Naive thymus-derived CD8-positive, alpha-beta T cell (primary cell): ENCODE measurements at regions not wholly inside any gene's neighbourhood (a gene's known extent, or its start where the extent isn't known, plus 50 kb on each side); places are given as distances from the start of the nearest gene placed in this dataset.
A peak's percentile ranks its signal among the peaks of the same experiment; 100 is the strongest.

ENCODE experiments used
- ATAC-seq, 2 donors: fragments of 150-1000 bp; cut with Tn5 transposase in 1 of 2; sonication (Bioruptor Pico), chemical (Tn5 transposase) in 1 of 2; 1 replicate in 1 of 2; 2 replicates in 1 of 2; pipeline ENCODE4 v1.10.0; 2021; ENCODE audit warnings: mild to moderate bottlenecking in 2 of 2, moderate library complexity in 2 of 2
- POLR2A ChIA-PET: fragments of 350-600 bp; sonication (Branson Sonifier 250); formaldehyde crosslinking; loops from one replicate; lab custom pipeline; 2021; ENCODE audit warnings: antibody characterized with exemption; lab: Charles Lee
- DNase-seq, 10 donors: peaks; one replicate each; pipeline versions ENCODE4 v3.0.0 to v3.0.0-alpha.2; 2020 to 2022
- H3K27ac Mint-ChIP-seq, 10 donors: one replicate each; pipeline ENCODE4 v1.8.0; 2020 to 2022; ENCODE audit warnings: mild to moderate bottlenecking in 10 of 10, mixed read lengths in 10 of 10, moderate library complexity in 4 of 10, inconsistent platforms in 1 of 10
- H3K27me3 Mint-ChIP-seq, 5 donors: one replicate each; pipeline ENCODE4 v1.8.0; 2021 to 2022; ENCODE audit warnings: mixed read lengths in 5 of 5
- H3K36me3 Mint-ChIP-seq, 3 donors: one replicate each; pipeline ENCODE4 v1.8.0; 2020 to 2022; ENCODE audit warnings: mixed read lengths in 3 of 3, mild to moderate bottlenecking in 2 of 3, inconsistent platforms in 1 of 3
- H3K4me1 Mint-ChIP-seq, 4 donors: one replicate each; pipeline ENCODE4 v1.8.0; 2021 to 2022; ENCODE audit warnings: mixed read lengths in 4 of 4
- H3K4me3 Mint-ChIP-seq, 10 donors: one replicate each; pipeline ENCODE4 v1.8.0; 2020 to 2022; ENCODE audit warnings: mild to moderate bottlenecking in 10 of 10, mixed read lengths in 10 of 10, moderate library complexity in 6 of 10, inconsistent platforms in 1 of 10
- H3K9me3 Mint-ChIP-seq, 9 donors: one replicate each; pipeline ENCODE4 v1.8.0; 2020 to 2022; ENCODE audit warnings: mixed read lengths in 9 of 9, mild to moderate bottlenecking in 3 of 9, inconsistent platforms in 1 of 9, moderate library complexity in 1 of 9

DNA sequence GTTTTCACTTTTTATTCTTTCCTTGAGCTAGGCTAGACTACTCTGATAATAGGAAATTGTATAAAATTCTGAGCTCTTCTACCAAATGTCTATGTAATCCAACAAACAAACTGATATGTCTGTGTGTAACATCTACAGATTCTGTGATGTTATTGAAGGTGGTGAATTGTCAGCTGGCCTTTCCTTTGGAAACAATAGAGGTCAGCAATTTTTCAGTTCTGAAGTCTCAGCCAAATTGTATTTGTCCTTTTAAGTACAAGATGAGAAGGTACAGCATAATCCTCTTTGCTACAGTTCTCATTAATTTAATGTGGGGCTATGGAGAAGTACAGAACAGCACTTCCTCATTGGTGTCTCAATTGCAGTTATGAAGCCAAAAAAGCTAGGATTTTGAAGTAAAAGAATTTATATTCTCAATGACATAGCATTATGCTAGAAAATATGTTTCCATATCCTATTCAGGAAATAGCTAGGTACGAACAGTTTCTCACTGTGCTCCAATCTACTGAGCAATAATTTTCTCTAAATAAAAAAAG lies 198.0 kb downstream of the HINT1 start:
- POLR2A ChIA-PET: no interaction called here
- Mint-ChIP-seq H3K36me3 (peaks cover 0 to 8% (median 8%) of the 10 kb centered on the region in 3 donors), H3K4me1 (no peaks in the 10 kb centered on the region), H3K4me3 (no peak overlapping the region), H3K27ac (no peak overlapping the region), H3K27me3 (peaks cover 0 to 3% (median 2%) of the 10 kb centered on the region in 5 donors), H3K9me3 (peaks cover 0 to 12% (median 6%) of the 10 kb centered on the region in 9 donors)
- no peak for DNase-seq
- ATAC-seq: no peak

DNA sequence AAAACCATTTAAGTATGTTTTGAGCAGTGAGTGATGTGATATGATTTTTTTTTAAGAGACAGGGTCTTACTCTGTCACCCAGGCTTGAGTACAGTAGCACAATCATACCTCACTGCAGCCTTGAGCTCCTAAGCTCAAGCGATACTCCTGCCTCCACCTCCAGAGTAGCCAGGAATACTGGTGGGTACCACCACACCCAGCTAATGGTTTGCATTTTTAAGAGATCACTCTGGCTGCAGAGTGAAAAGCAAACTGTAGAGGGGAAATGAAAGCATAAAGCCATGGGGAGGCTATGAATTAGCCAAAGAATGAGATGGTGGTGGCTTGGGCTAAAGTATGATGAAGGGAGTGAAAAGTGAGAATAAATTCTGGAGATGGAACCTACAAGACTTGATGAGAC lies 199.1 kb downstream of the HINT1 start:
- Mint-ChIP-seq H3K27ac (peak overlapping the region in 1 of 10 donors; percentile 13), H3K36me3 (peaks cover 0 to 10% (median 8%) of the 10 kb centered on the region in 3 donors), H3K4me3 (no peak overlapping the region), H3K4me1 (no peaks in the 10 kb centered on the region), H3K27me3 (peaks cover 0 to 3% (median 2%) of the 10 kb centered on the region in 5 donors), H3K9me3 (peaks cover 0 to 11% (median 7%) of the 10 kb centered on the region in 9 donors)
- no peak for ATAC-seq
- DNase-seq: no peak
- POLR2A ChIA-PET: no interaction called here

DNA sequence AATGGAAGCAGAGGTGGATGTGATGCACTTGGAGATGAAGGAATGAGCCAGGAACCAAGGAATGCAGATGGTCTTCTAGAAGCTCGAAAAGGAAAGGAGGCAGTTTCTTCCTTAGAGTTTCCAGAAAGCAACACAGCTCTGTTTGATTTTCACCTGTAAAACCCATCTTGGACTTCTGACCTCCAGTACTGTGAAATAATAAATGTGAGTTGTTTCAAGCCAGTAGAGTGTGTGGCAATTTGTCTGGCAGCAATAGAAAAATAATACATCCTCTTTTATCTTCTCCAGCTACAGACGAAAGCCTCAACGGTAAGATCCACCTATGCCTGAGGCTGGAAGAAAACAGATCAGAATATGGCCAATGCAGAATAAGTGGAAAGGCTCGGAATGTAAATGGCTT lies 199.7 kb downstream of the HINT1 start:
- Mint-ChIP-seq H3K36me3 (peaks cover 0 to 10% (median 8%) of the 10 kb centered on the region in 3 donors), H3K4me1 (no peaks in the 10 kb centered on the region), H3K27ac (no peak overlapping the region), H3K4me3 (no peak overlapping the region), H3K27me3 (peaks cover 0 to 3% (median 2%) of the 10 kb centered on the region in 5 donors), H3K9me3 (peaks cover 0 to 13% (median 7%) of the 10 kb centered on the region in 9 donors)
- POLR2A ChIA-PET: no interaction called here
- ATAC-seq (no peak), DNase-seq (no peak)

DNA sequence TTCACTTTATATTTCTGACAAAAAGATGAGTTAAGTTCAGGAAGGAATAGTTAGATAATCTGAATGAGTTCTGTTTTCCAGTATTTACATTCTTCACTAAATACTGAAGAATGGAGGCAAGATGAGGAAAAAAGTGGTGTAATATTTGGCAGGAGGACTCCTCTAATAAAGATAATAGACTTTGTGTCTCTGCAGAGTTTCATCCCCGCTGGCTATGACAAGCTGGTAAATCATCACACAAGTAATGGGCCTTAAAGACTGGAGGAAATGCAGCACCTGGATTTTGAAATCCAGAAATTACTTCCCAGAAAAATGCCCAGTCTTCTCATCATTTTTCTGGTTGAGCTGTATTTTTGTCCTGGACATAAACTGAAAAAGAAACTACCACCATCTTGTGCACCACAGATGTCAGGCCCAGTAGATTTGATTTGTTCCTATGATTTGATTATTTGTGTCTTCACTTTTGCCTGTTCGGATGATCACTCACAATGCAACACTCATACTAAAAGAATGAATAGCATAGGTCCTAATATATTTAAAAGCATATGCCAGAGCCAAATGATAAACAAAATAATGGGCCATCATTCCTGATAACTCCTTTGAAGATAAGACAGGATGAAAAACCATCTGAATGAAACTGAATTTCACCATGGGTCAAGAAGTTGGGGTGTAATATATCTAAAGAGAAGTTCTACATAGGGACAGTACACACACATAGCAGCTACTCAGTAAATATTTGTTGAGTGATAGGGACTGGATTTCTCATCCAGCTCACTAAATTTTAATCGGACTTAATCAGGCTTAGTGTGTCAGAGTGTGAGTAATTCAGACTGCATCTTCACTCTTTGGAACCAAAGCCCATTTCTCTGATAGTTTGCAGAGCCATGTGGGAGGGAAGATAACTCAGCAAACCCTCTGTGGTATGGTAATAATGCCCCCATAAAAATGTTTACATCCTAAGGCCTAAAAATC lies 200.5 kb downstream of the HINT1 start:
- POLR2A ChIA-PET: no interaction called here
- H3K27ac Mint-ChIP-seq: no peak overlapping the region
- peaks cover 0 to 10% (median 8%) of the 10 kb centered on the region in 3 donors for H3K36me3 Mint-ChIP-seq
- no peak for DNase-seq
- H3K27me3 Mint-ChIP-seq: peaks cover 0 to 3% (median 0%) of the 10 kb centered on the region in 5 donors
- no peak for ATAC-seq
- peaks cover 0 to 13% (median 7%) of the 10 kb centered on the region in 9 donors for H3K9me3 Mint-ChIP-seq
- no peak overlapping the region for H3K4me3 Mint-ChIP-seq
- H3K4me1 Mint-ChIP-seq: no peaks in the 10 kb centered on the region

DNA sequence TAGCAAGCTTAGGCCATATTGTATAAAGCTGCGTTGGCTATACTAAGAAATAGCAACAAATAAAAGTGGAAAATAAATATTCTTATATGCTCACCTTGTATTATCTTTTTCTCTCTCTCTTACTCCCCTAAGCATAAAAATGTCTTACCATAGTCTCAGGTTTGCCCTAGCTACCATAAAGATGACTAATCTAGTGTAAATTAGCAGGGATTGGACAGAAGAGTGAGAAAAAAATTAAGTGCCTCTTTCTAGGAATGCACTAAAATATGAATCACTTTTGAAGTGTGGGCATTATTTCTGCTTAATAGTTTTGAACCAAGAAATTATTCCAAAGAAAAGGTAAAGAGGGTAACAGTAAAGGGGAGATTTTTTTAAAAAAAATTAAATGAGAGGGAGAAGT lies 201.3 kb downstream of the HINT1 start:
- Mint-ChIP-seq H3K27me3 (peaks cover 0 to 3% (median 0%) of the 10 kb centered on the region in 5 donors), H3K27ac (no peak overlapping the region), H3K4me3 (no peak overlapping the region), H3K9me3 (peaks cover 0 to 13% (median 7%) of the 10 kb centered on the region in 9 donors), H3K4me1 (no peaks in the 10 kb centered on the region), H3K36me3 (peaks cover 0 to 10% (median 8%) of the 10 kb centered on the region in 3 donors)
- DNase-seq: no peak
- ATAC-seq: no peak
- POLR2A ChIA-PET: no interaction called here

DNA sequence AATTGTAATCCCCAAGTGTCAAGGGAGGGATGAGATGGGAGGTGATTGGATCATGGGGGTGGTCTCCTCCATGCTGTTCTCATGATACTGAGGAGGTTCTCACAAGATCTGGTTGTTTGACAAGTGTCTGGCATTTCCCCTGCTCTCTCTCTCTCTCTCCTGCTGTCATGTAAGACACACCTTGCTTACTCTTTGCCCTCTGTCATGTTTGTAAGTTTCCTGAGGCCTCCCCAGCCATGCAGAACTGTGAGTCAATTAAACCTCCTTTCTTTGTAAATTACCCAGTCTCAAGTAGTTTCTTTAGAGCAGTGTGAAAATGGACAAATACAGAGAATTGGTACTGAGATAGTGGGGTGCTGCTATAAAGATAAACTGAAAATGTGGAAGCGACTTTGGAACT lies 207.9 kb downstream of the HINT1 start:
- DNase-seq (no peak), ATAC-seq (no peak)
- POLR2A ChIA-PET: no interaction called here
- H3K27ac Mint-ChIP-seq: no peak overlapping the region
- H3K9me3 Mint-ChIP-seq: peaks cover 0 to 8% (median 2%) of the 10 kb centered on the region in 9 donors
- H3K4me3 Mint-ChIP-seq: no peak overlapping the region
- H3K27me3 Mint-ChIP-seq: peaks cover 0 to 1% (median 0%) of the 10 kb centered on the region in 5 donors
- H3K4me1 Mint-ChIP-seq: no peaks in the 10 kb centered on the region
- peaks cover 0 to 7% (median 3%) of the 10 kb centered on the region in 3 donors for H3K36me3 Mint-ChIP-seq

DNA sequence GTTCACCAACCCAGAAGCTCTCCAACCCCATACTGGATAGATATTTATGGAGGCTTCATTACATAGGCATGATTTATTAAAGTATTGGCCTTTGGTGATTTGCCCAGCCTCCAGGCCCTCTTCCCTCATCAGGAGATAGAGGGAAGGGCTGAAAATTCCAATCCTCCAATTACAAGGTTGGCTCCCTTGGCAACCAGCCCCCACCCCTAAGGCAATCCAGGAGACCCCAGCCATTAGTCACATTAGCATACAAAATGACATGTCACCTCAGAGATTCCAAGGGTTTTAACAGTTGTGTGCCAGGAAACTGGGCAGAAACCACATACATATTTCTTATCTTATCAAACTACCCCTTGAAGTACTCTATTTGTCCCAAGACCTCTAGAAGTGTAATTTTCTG lies 210.0 kb downstream of the HINT1 start:
- no peak overlapping the region for H3K27ac Mint-ChIP-seq
- peaks cover 0 to 2% (median 0%) of the 10 kb centered on the region in 9 donors for H3K9me3 Mint-ChIP-seq

DNA sequence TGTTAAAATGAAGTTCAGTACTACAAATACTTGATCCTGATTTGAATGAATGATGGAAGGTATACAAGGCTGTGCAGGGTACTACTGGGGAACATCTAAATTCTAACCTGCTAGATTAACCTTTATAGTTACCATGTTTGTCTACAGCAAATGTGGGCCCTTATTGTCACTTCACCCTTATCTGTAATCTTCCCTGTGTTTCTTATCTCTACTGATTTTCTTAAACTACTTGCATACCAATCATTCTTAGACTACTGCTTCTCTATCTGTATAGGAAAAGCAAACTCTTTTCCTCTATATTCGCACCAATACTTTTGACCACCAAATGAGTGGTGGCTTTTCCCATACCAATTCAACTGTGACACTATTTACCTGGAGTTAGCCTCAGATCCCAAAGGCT lies 210.7 kb downstream of the HINT1 start:
- DNase-seq (no peak), ATAC-seq (no peak)
- Mint-ChIP-seq H3K4me3 (no peak overlapping the region), H3K4me1 (no peaks in the 10 kb centered on the region), H3K27me3 (peaks cover 0 to 2% (median 0%) of the 10 kb centered on the region in 5 donors), H3K9me3 (peaks cover 0 to 2% (median 0%) of the 10 kb centered on the region in 9 donors), H3K36me3 (peaks cover 0 to 5% (median 0%) of the 10 kb centered on the region in 3 donors), H3K27ac (no peak overlapping the region)
- POLR2A ChIA-PET: no interaction called here

More for the DNA sequence above, 210.0 kb downstream of the HINT1 start:
- ATAC-seq: no peak
- no peaks in the 10 kb centered on the region for H3K4me1 Mint-ChIP-seq
- peaks cover 0 to 1% (median 0%) of the 10 kb centered on the region in 5 donors for H3K27me3 Mint-ChIP-seq
- H3K4me3 Mint-ChIP-seq: no peak overlapping the region
- POLR2A ChIA-PET: no interaction called here
- no peak for DNase-seq
- peaks cover 0 to 5% (median 0%) of the 10 kb centered on the region in 3 donors for H3K36me3 Mint-ChIP-seq

DNA sequence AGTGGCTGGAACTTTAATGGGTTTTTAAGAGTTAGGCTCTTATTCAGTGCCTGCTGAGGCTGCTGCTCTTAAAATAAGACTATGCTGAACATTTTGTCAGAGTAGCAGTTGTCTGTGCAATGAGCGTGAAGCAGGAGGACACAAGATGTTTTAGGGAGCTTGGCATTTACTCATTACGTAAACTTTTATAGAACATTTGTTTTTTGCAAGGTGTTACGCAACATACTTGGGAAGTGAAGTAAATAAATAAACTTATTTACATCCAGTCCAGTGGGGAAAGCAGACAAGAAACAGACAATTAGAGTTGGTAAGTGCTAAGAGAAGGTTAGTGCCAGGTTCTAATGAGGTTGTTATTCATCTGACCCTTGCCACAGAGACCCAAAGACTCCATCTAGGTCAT lies 226.0 kb downstream of the HINT1 start:
- Mint-ChIP-seq H3K9me3 (peaks cover 0 to under 1% (median 0%) of the 10 kb centered on the region in 9 donors), H3K27me3 (no peaks in the 10 kb centered on the region), H3K27ac (no peak overlapping the region), H3K36me3 (no peaks in the 10 kb centered on the region), H3K4me1 (peaks cover 0 to 2% (median under 1%) of the 10 kb centered on the region in 4 donors), H3K4me3 (no peak overlapping the region)
- DNase-seq (no peak), ATAC-seq (no peak)
- POLR2A ChIA-PET: no interaction called here

DNA sequence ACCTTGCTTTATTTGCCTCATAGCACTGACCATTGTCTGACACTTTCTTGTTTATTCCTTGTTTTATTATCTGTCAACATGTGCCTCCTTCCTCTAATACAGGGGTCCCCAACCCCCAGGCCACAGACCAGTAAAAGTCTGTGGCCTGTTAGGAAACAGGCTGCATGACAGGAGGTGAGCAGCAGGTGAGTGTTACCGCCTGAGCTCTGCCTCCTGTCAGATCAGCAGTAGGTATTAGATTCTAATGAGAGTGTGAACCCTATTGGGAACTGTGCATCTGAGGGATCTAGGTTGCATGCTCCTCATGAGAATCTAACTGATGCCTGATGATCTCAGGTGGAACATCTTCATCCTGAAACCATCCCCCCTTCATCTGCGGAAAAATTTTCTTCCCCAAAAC lies 228.0 kb downstream of the HINT1 start:
- no peaks in the 10 kb centered on the region for H3K27me3 Mint-ChIP-seq
- ATAC-seq: no peak
- no peak overlapping the region for H3K4me3 Mint-ChIP-seq
- no peak overlapping the region for H3K27ac Mint-ChIP-seq
- no peak for DNase-seq
- peaks cover 0 to 2% (median under 1%) of the 10 kb centered on the region in 4 donors for H3K4me1 Mint-ChIP-seq
- peaks cover 0 to 10% (median 0%) of the 10 kb centered on the region in 9 donors for H3K9me3 Mint-ChIP-seq
- H3K36me3 Mint-ChIP-seq: no peaks in the 10 kb centered on the region
- POLR2A ChIA-PET: no interaction called here

DNA sequence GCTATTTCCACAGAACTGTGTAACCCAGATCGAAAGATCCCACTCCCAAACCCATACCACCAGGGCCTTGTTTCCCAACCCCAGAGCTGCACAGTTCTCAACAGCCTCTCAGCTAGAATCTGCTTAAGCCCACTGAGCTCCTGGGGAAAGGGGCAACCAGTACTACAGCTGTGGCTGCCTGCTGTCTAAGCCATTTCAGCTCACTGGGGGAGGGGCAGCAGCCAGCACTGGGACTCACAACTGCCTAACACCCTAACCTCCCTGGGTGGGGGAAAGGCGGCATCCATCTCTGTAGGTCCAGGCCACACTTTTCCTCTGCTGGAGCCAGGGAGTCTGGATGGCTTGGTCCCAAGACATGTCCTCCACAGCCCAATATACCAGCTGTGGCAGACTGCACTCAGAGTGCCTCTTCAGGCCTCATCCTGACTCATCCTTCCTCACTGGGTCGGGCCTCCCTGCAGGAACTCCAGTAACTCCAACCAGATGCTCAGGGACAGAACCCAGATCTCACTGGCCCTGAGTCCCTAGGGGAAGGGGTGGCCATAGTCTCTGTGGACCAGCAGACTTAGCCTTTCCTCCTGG lies 241.4 kb downstream of the HINT1 start:
- no peak for DNase-seq
- Mint-ChIP-seq H3K27ac (no peak overlapping the region), H3K27me3 (peaks cover 0 to 16% (median 10%) of the 10 kb centered on the region in 5 donors), H3K4me1 (no peaks in the 10 kb centered on the region), H3K9me3 (peaks cover 0 to 10% (median 4%) of the 10 kb centered on the region in 9 donors), H3K36me3 (peaks cover 0 to 5% (median 0%) of the 10 kb centered on the region in 3 donors), H3K4me3 (no peak overlapping the region)
- POLR2A ChIA-PET: no interaction called here
- ATAC-seq: no peak

DNA sequence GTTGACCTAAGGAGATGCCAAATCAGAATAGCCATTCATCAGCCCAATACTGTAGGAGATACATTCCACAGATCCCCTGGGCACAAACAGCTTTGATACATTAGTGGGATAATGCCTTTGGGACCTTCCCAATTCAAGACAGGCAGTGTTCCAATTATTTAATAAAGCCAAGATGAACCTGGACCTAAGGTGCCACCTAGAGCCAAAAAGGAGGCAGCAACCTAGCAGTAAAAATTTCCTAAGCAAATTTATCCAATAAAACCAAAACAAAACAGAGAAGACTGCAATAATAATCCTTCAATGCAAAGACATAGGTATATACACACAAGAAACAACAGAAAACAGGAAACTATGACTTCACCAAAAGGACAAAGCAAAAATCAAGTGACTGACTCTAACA lies 253.0 kb downstream of the HINT1 start:
- Mint-ChIP-seq H3K27ac (no peak overlapping the region), H3K4me1 (no peaks in the 10 kb centered on the region), H3K36me3 (peaks cover 4 to 9% (median 5%) of the 10 kb centered on the region in 3 donors), H3K4me3 (no peak overlapping the region), H3K9me3 (peaks cover 0 to 49% (median 8%) of the 10 kb centered on the region in 9 donors), H3K27me3 (peaks cover 0 to 9% (median 5%) of the 10 kb centered on the region in 5 donors)
- ATAC-seq (no peak), DNase-seq (no peak)
- POLR2A ChIA-PET: no interaction called here
